Heart left ventricle (tissue), 16 donors: ENCODE measurements at regions not wholly inside any gene's neighbourhood (a gene's known extent, or its start where the extent isn't known, plus 50 kb on each side); places are given as distances from the start of the nearest gene placed in this dataset.

Source experiments
- ATAC-seq, 4 donors: fragments of 200-7000 bp; cut with Tn5 transposase; one replicate each; pipeline ENCODE4 v1.9.1; 2020 to 2022; ENCODE audit warnings: moderate library complexity in 4 of 4, mild to moderate bottlenecking in 3 of 4, moderate number of reproducible peaks in 1 of 4
- DNase-seq, 5 donors: peaks; one replicate each; pipeline ENCODE4 v3.0.0-alpha.2; 2020
- H3K27ac ChIP-seq, 12 donors: fragments of 200-600 bp; sonication (generic) in 4 of 12; one replicate each; pipeline versions ENCODE4 v1.5.0 to v1.8.0; 2016 to 2022; ENCODE audit warnings: mild to moderate bottlenecking in 2 of 12
- H3K27me3 ChIP-seq, 9 donors: fragments of 200-600 bp; sonication (generic) in 2 of 9; one replicate each; pipeline versions ENCODE4 v1.5.1 to v1.8.0; 2016 to 2022; ENCODE audit warnings: mild to moderate bottlenecking in 3 of 9
- H3K36me3 ChIP-seq, 9 donors: fragments of 200-600 bp; sonication (generic) in 2 of 9; one replicate each; pipeline versions ENCODE4 v1.5.0 to v1.8.0; 2018 to 2022; ENCODE audit warnings: mild to moderate bottlenecking in 2 of 9
- H3K4me1 ChIP-seq, 12 donors: fragments of 200-600 bp; sonication (generic) in 4 of 12; one replicate each; pipeline versions ENCODE4 v1.5.0 to v1.8.0; 2016 to 2022; ENCODE audit warnings: mild to moderate bottlenecking in 3 of 12
- H3K4me3 ChIP-seq, 12 donors: fragments of 200-600 bp; sonication (generic) in 4 of 12; one replicate each; pipeline versions ENCODE4 v1.5.0 to v1.8.0; 2017 to 2022; ENCODE audit warnings: mild to moderate bottlenecking in 9 of 12, moderate library complexity in 4 of 12
- H3K9me3 ChIP-seq, 12 donors: fragments of 200-600 bp; sonication (generic) in 4 of 12; one replicate each; pipeline versions ENCODE4 v1.5.0 to v1.8.0; 2016 to 2022; ENCODE audit warnings: mild to moderate bottlenecking in 1 of 12
- CTCF ChIP-seq, 12 donors: fragments of 200-600 bp; sonication (generic) in 4 of 12; IDR thresholded peaks; one replicate each; pipeline versions ENCODE4 v1.5.0 to v1.8.0; 2018 to 2022; ENCODE audit warnings: antibody characterized with exemption in 12 of 12, mild to moderate bottlenecking in 5 of 12
- POLR2A ChIP-seq, 2 donors: fragments of 450-650 bp; IDR thresholded peaks; one replicate each; pipeline ENCODE4 v1.6.1; 2017; ENCODE audit warnings: antibody characterized with exemption in 2 of 2, mild to moderate bottlenecking in 2 of 2, moderate library complexity in 2 of 2
- WGBS, 4 donors: extraction: QIAGEN DNeasy Blood & Tissue Kit in 2 of 4; methylation state at CpG; one replicate each; pipeline versions ENCODE4 v1.1.5 to v1.1.7; 2013 to 2018; 5-methylcytosine and 5-hydroxymethylcytosine counted together
- intact Hi-C, 10 donors: fragments of 100-400 bp; cut with DNase I; formaldehyde crosslinking; loops; one replicate each; pipeline versions ENCODE4 v1.11.1 to v1.14.2; 2022
- donor health status: ischemic (EF 13 %, LVEDD 7.1; RV severe dilation, severe dysfunction).
- donor health status: healthy with polysubstance abuse.
- donor health status: DM: no; HTN: yes; CAD: no.
- donor health status: DM: no; HTN: no; CAD: no.
- donor health status: ischemic (EF 25% LVEDD 6.9; RV normal size, moderate dysfunction).
- donor health status: ischemic (EF 25% LVEDD 5.7; RV mildly dilated, moderate dysfunction).
- donor health status: healthy.
- donor health status: DM: yes; HTN: yes; CAD: no.
- donor health status: ischemic (EF 35%, LVEDD 5.7; RV mildly dilated, moderate dysfunction).
- donor health status: nonischemic (EF 11% LVEDD 7.7; RV severe dilation, severe dysfunction).
- donor health status: DM: yes; HTN: yes; CAD: no.
- donor health status: PGD.
- donor health status: ischemic (EF 29% LVEDD 5.4; RV normal size, mild dysfunction).
- donor health status: nonischemic (EF 23%, LVEDD 6.1; RV moderate dilation, normal function).

GRCh38 chr7:109527833-109528232 is 958.2 kb downstream of the DNAJB9 start:
- peaks cover 0 to 6% (median 0%) of the 10 kb centered on the region in 12 donors for H3K4me1 ChIP-seq

GRCh38 chr7:109529712-109530111 is 960.0 kb downstream of the DNAJB9 start:
- peaks cover 0 to 6% (median 0%) of the 10 kb centered on the region in 12 donors for H3K4me1 ChIP-seq
- intact Hi-C loops = no loop called here
- ATAC-seq (no peak), DNase-seq (no peak)
- H3K27me3 ChIP-seq = no peaks in the 10 kb centered on the region
- 90 to 92% (median 91%) methylated on average over 4 of the region's 4 CpGs for WGBS, 4 donors
- no peaks in the 10 kb centered on the region for H3K9me3 ChIP-seq
- no peak for TF ChIP-seq POLR2A (IDR thresholded peaks at IDR 0.05)
- TF ChIP-seq CTCF (IDR thresholded peaks at IDR 0.05) = no peak
- H3K4me3 ChIP-seq = no peak overlapping the region
- H3K27ac ChIP-seq = no peak overlapping the region
- H3K36me3 ChIP-seq = no peaks in the 10 kb centered on the region

More at GRCh38 chr7:109527833-109528232, 958.2 kb downstream of the DNAJB9 start:
- H3K4me3 ChIP-seq = no peak overlapping the region
- H3K36me3 ChIP-seq = no peaks in the 10 kb centered on the region
- TF ChIP-seq POLR2A (IDR thresholded peaks at IDR 0.05) (no peak), CTCF (IDR thresholded peaks at IDR 0.05) (no peak)
- no peaks in the 10 kb centered on the region for H3K9me3 ChIP-seq
- H3K27me3 ChIP-seq = no peaks in the 10 kb centered on the region
- DNase-seq (no peak), ATAC-seq (no peak)
- intact Hi-C loops = no loop called here
- no peak overlapping the region for H3K27ac ChIP-seq

GRCh38 chr7:109532262-109532992 is 962.8 kb downstream of the DNAJB9 start:
- intact Hi-C loops = no loop called here
- no peaks in the 10 kb centered on the region for H3K9me3 ChIP-seq
- ATAC-seq (no peak), DNase-seq (no peak)
- H3K27ac ChIP-seq = no peak overlapping the region
- H3K27me3 ChIP-seq = no peaks in the 10 kb centered on the region
- H3K4me1 ChIP-seq = peaks cover 0 to 6% (median 0%) of the 10 kb centered on the region in 12 donors
- no peak overlapping the region for H3K4me3 ChIP-seq
- H3K36me3 ChIP-seq = no peaks in the 10 kb centered on the region
- WGBS, 4 donors = 36 to 69% (median 57%) methylated on average over 1 of the region's 1 CpG
- TF ChIP-seq CTCF (IDR thresholded peaks at IDR 0.05) = no peak
- no peak for TF ChIP-seq POLR2A (IDR thresholded peaks at IDR 0.05)

- Histone ChIP-seq H3K4me3 (no peak overlapping the region), H3K4me1 (peaks cover 0 to 6% (median 0%) of the 10 kb centered on the region in 12 donors), H3K36me3 (no peaks in the 10 kb centered on the region), H3K27ac (no peak overlapping the region), H3K27me3 (no peaks in the 10 kb centered on the region), H3K9me3 (no peaks in the 10 kb centered on the region)
- ATAC-seq (no peak), DNase-seq (no peak)
- WGBS, 4 donors = 50 to 52% (median 52%) methylated on average over 3 of the region's 3 CpGs
- intact Hi-C loops = no loop called here
- TF ChIP-seq POLR2A (IDR thresholded peaks at IDR 0.05) (no peak), CTCF (IDR thresholded peaks at IDR 0.05) (no peak)
Observed at GRCh38 chr7:109545686-109546085, 976.0 kb downstream of the DNAJB9 start.
